GM12874 (cell line): ENCODE measurements at regions not wholly inside any gene's neighbourhood (a gene's known extent, or its start where the extent isn't known, plus 50 kb on each side); places are given as distances from the start of the nearest gene placed in this dataset.

Source experiments
- TF ChIP-seq, protein P1 (sequence below): IDR thresholded peaks from 2 replicates; pipeline ENCODE4 v1.5.1; 2011; ENCODE audit warnings: low read depth, mild to moderate bottlenecking, control low read depth, low read length, moderate library complexity; ENCODE audit not compliant: insufficient read depth

DNA sequence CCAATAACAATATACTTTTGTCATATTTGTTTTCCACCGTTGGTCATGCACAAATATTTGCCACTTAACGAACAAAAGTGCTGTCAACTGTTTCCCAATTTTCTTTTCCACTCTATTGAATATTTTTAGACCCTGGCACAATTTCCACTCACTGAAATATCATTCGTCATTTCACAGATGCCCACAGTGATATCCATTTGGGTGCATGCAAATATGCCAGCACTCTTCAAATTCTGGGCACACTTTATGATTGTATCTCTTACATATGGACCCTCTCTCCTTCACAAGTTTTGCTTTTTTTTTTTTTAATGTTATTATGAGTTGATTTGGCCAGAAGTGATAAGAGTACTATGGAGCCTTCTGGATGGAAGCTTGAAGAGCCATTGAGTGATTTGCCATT, 1557.3 kb upstream of the FLRT2 start:
- TF ChIP-seq, protein P1, sequence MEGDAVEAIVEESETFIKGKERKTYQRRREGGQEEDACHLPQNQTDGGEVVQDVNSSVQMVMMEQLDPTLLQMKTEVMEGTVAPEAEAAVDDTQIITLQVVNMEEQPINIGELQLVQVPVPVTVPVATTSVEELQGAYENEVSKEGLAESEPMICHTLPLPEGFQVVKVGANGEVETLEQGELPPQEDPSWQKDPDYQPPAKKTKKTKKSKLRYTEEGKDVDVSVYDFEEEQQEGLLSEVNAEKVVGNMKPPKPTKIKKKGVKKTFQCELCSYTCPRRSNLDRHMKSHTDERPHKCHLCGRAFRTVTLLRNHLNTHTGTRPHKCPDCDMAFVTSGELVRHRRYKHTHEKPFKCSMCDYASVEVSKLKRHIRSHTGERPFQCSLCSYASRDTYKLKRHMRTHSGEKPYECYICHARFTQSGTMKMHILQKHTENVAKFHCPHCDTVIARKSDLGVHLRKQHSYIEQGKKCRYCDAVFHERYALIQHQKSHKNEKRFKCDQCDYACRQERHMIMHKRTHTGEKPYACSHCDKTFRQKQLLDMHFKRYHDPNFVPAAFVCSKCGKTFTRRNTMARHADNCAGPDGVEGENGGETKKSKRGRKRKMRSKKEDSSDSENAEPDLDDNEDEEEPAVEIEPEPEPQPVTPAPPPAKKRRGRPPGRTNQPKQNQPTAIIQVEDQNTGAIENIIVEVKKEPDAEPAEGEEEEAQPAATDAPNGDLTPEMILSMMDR, result no peak

DNA sequence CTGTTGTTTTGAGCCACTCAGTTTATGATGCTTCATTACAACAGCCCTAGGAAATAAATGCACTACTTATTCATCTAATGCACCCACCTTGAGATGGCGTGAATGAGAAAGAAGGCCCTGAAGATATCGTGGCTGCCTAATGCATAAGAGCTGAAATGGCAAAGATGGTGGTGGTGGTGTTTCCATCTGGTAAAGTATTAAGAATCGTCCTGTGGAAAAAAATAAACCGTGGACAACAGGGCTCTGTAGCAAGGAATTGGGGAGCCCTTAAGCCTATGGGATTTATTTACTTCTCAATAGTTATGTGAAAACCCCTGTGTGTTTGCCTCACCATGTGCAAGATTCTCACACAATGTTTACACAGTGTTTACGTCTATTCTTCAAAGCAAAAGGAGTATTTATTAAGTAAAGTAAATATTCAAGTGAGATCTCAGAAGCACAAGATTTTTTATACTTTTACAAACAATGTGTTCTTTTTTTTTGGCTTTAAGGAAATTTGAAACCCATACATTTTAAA, 1555.2 kb upstream of the FLRT2 start:
- TF ChIP-seq, protein P1, result no peak

DNA sequence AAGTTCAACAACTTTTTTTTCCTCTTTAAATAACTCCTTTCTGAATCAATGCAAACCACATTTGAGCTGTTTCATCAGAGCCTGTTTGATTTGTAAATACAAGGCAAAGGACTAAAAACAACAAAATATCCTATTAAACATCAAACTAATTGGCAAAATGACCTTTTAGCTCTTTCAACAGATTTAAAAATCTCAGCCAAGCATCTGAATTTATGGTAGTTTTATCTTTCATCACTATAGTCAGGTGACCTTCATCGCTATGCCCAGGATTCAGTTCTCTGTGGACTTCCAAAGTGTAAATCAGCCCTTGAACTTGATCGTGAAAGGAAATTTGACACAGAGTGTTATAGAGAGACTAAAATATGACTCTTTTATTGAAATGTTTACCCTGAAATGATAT, 1554.5 kb upstream of the FLRT2 start:
- TF ChIP-seq, protein P1, result no peak

DNA sequence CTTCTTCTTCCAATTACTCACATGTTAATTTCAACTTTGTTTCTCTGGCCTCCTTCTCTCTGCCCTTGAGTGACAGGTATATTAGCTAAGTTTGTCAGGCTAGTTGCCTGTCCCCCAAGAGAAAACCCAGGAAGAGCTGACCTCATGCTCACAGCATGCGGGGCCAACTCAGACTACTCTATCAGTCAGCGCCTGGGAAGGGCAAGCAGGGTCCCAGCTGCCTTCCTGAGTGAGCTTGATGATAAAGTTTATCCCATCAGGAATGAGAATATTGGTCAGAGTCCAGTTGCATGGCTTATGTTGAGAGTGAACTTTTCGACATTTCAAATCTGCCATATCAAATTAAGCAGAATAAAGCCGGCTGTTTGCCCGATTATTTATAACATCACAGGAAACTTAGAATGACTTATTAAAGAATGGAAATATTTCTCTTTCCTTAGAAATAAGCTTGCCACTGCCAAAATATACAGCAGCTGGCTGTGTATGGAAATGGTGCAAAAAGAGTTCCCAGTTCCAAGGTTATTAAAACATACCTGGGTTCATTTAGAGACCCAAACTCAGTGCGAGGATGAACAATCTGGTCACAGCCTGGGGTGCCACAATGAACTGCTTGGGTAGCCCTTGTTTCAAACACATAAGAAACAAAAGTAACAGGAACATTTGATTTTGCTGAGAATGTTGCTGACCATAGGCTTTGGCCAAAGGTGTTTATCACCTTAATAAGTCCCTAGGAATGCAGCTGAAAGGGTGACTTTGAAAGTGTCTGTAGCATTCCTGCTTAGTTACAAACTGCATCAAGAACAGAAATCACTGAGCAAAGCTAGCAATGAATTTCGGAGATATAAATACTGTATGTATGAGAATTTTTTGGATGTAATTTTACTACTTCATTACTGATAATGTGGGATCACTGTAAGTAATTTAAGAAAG, 1553.8 kb upstream of the FLRT2 start:
- TF ChIP-seq, protein P1, result no peak

DNA sequence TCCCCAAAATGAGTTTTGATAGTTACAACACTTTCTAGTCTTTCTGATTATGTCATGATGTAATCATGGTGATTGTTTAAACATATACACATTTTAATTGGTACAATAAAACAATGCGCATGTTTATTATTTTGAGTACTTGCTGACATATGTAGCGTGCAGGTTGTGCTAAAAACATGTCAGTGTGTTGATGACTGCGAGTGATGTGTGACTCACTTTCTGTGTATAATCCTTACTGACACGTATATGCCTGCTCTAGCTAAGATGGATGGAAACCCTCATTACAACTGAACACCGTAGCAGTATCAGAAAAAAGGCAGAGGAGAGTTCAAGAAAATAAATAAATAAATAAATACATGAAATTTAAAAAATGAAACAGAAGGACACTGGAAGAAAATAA, 1552.4 kb upstream of the FLRT2 start:
- TF ChIP-seq, protein P1, result no peak

DNA sequence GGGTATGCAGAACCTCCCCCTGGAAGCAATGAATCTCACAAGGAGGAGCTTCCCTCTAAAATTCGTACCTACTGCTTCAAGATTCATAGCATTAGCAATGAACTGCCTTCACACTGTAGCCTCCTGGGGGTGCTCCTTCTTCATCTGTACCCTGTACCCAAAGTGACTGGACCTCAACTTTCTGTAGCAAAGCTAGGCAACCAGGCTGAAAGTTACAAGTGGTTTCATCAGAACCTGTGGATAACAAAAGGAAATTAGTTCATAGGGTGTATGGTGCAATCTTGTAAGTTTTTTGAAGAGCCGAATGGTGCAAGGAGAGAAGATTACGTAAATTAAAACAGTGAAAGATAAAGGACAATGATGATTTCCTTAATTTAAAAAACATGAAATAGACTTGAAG, 1541.7 kb upstream of the FLRT2 start:
- TF ChIP-seq, protein P1, result no peak

DNA sequence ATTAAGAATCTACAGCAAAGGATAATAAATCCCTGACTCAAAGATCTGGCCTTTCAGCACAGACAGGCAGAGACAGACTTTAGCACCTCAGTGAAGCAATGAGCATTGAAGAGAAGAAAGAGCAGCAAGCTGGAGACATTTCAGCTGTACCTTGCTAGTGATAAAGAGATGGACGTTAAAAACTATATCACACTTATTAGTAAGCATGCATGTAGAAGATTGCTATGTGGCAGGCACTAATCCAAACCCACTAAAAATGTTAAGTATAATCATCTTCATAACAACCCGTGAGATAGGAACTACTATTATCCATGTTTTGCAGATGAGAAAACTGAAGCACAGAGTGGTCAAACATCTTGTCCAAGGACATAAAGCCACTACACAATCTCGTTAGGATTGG, 1538.3 kb upstream of the FLRT2 start:
- TF ChIP-seq, protein P1, result no peak
